ENCODE measurements at regions not wholly inside any gene's neighbourhood (a gene's known extent, or its start where the extent isn't known, plus 50 kb on each side); places are given as distances from the start of the nearest gene placed in this dataset.

DNA sequence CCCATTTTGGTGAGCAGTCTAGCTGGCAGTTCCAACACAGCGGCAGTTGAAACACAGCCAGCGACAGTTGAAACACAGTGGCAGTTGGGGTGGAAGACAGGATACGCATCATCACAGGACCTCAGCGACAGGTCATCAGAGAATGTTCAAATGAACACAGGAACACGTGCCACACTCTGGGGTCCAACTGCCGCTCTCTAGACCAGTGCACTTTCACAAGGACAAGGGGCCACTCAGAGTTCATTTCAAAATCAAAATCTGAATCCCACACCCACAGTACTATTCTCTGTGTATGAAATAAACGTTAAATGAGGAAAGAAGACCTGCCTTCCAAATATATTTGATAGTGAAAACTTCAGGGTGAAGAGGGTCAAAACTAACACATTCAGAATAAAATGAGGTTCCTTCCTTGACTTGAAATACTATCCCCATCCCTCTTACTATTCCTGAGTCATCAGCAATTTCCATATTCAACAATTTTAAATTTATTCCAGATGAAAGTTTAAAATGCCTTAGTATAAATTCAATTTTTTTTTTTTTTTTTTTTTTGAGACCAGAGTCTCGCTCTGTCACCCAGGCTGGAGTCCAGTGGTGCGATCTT, 53.0 kb upstream of the SIMC1 start:
- no peak for TF ChIP-seq CTCF (IDR thresholded peaks at IDR 0.05)
- Histone ChIP-seq H3K4me3 (no peak overlapping the region), H3K27ac (no peak overlapping the region)
- no peak for DNase-seq (ENCODE audit: low spot score)

GRCh38 chr5:176186107-176186506, 52.1 kb upstream of the SIMC1 start:
- DNase-seq (ENCODE audit: low spot score): no peak
- H3K4me3 ChIP-seq: no peak overlapping the region
- TF ChIP-seq CTCF (IDR thresholded peaks at IDR 0.05): no peak
- no peak overlapping the region for H3K27ac ChIP-seq

DNA sequence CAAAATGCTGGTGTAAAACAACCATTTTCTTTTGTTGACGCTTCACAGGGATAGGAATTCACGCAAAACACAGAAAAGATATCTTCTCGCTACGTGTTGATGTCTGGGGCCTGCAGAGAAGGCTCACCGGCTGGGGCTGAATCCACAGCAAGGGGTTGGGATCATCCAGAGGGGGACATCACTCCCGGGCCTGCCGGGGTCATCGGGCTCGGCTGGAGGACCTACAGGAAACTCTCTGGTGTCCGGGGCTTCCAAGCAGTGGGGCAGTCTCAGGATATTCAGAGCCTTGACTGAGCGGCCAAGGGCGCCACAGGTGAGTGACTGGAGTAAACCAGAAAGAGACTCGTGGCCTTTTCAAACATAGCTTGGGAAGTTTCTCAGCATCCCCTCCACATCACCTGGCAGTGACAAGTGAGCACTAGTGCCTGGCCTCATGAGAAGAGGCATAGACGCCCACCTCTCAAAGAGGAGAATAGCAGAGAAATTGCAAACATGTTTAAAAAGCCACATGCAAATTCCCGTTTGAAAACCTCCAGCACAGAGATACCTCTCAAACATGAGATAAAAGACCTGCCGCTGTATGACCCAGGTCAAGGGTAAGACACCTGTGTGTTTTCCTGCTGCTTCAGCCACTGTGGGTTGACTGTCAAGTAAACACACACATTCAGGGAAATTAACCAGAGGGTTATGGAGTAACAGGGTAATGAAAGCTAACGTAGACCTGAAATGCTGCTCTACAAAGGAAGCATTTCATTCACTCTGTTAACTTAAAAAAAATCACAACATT, 50.8 kb upstream of the SIMC1 start:
- Histone ChIP-seq H3K4me3 (no peak overlapping the region), H3K27ac (no peak overlapping the region)
- DNase-seq (ENCODE audit: low spot score): no peak
- no peak for TF ChIP-seq CTCF (IDR thresholded peaks at IDR 0.05)

DNA sequence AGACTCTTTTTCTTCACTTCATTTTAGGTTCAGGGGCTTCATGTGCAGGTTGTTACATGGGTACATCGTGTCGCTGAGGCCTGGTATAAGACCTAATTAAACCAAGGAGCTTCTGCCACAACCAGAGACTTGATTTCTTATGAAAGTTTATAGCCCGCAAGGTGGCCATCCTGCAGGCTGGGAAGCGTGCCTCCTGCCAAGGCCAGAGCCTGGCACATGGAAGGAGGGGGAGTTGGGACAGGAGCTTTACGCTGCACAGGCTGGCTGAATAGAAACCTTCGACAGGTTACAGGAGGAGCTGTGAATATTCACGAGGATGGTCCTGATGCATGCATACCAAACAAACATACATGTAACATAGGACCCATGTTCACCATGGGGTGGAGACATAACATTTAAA, 50.1 kb upstream of the SIMC1 start:
- no peak overlapping the region for H3K4me3 ChIP-seq
- DNase-seq (ENCODE audit: low spot score): no peak
- TF ChIP-seq CTCF (IDR thresholded peaks at IDR 0.05): no peak
- no peak overlapping the region for H3K27ac ChIP-seq
